ENCODE measurements at regions not wholly inside any gene's neighbourhood (a gene's known extent, or its start where the extent isn't known, plus 50 kb on each side); places are given as distances from the start of the nearest gene placed in this dataset.

DNA sequence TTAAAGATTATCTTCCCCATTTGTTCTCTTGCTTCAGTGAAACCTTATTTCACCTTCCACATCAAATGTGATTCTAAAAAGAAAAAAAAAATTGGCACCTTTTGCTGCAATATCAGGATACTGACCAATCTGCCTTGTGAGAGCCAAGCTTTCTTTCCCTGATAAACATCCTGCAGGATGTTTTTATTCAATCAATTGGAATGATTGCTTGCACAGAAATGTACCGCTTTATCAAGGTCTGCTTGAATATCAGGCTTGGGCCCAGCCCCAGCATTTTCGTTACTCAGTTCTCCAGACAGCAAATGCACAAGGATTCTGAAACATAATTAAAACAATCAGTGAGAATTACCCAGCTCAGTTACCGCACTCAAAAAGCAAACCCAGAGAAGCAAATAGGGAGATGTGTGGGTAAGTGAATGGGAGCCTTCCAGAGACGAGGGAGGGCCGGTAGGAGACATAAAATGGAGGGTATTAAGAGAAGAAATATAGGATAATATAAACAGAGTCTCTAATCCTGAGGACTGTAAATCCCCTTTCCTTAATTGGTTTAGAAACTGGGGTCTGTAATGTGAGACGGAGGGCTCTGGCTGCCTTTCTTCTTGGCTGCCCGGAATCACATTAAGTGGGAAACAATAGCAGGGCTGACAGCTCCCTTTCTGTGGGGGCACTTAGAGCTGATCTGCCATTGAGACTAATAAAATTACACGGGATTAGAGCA is 291.8 kb downstream of the ICOS start:
- no peak for TF ChIP-seq POLR2A (IDR thresholded peaks at IDR 0.05)
- TF ChIP-seq, protein P1, sequence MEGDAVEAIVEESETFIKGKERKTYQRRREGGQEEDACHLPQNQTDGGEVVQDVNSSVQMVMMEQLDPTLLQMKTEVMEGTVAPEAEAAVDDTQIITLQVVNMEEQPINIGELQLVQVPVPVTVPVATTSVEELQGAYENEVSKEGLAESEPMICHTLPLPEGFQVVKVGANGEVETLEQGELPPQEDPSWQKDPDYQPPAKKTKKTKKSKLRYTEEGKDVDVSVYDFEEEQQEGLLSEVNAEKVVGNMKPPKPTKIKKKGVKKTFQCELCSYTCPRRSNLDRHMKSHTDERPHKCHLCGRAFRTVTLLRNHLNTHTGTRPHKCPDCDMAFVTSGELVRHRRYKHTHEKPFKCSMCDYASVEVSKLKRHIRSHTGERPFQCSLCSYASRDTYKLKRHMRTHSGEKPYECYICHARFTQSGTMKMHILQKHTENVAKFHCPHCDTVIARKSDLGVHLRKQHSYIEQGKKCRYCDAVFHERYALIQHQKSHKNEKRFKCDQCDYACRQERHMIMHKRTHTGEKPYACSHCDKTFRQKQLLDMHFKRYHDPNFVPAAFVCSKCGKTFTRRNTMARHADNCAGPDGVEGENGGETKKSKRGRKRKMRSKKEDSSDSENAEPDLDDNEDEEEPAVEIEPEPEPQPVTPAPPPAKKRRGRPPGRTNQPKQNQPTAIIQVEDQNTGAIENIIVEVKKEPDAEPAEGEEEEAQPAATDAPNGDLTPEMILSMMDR (IDR thresholded peaks at IDR 0.05): no peak
- TF ChIP-seq POLR2AphosphoS5 (IDR thresholded peaks at IDR 0.05): no peak
